Right lobe of liver (tissue), 6 donors: ENCODE measurements at regions not wholly inside any gene's neighbourhood (a gene's known extent, or its start where the extent isn't known, plus 50 kb on each side); places are given as distances from the start of the nearest gene placed in this dataset.
A peak's percentile ranks its signal among the peaks of the same experiment; 100 is the strongest.

Source experiments
- ATAC-seq, 4 donors: fragments of 200-7000 bp; cut with Tn5 transposase; one replicate each; pipeline ENCODE4 v1.9.1; 2020; ENCODE audit warnings: mild to moderate bottlenecking in 4 of 4, moderate library complexity in 4 of 4
- DNase-seq, 3 donors: peaks; one replicate each; pipeline ENCODE4 v3.0.0-alpha.2; 2020
- H3K27ac ChIP-seq, 3 donors: fragments of 200-600 bp; one replicate each; pipeline ENCODE4 v1.8.0; 2022
- H3K27me3 ChIP-seq, 2 donors: fragments of 200-600 bp; one replicate each; pipeline ENCODE4 v1.8.0; 2022
- H3K36me3 ChIP-seq, 4 donors: fragments of 200-600 bp; sonication (generic) in 1 of 4; one replicate each; pipeline versions ENCODE4 v1.5.1 to v1.8.0; 2017 to 2022; ENCODE audit warnings: control low read depth in 1 of 4
- H3K4me1 ChIP-seq, 4 donors: fragments of 200-600 bp; sonication (generic) in 1 of 4; one replicate each; pipeline versions ENCODE4 v1.5.1 to v1.8.0; 2017 to 2022; ENCODE audit warnings: control low read depth in 1 of 4
- H3K4me3 ChIP-seq, 3 donors: fragments of 200-600 bp; one replicate each; pipeline ENCODE4 v1.8.0; 2022
- H3K9me3 ChIP-seq, 4 donors: fragments of 200-600 bp; sonication (generic) in 1 of 4; one replicate each; pipeline versions ENCODE4 v1.5.1 to v1.8.0; 2017 to 2022; ENCODE audit warnings: control low read depth in 1 of 4
- CTCF ChIP-seq, 4 donors: fragments of 200-600 bp in 3 of 4; fragments of 450-650 bp in 1 of 4; IDR thresholded peaks; one replicate each; pipeline versions ENCODE4 v1.5.1 to v1.8.0; 2016 to 2022; ENCODE audit warnings: antibody characterized with exemption in 4 of 4, mild to moderate bottlenecking in 2 of 4
- POLR2A ChIP-seq: fragments of 450-650 bp; IDR thresholded peaks from one replicate; pipeline ENCODE4 v1.6.1; 2017; ENCODE audit warnings: antibody characterized with exemption, mild to moderate bottlenecking
- WGBS: methylation state at CpG from one replicate; pipeline ENCODE4 v1.1.6; 2018; ENCODE audit warnings: low coverage, low lambda C conversion rate; ENCODE audit not compliant: insufficient coverage; ENCODE audit errors: missing lambda C conversion rate; 5-methylcytosine and 5-hydroxymethylcytosine counted together
- intact Hi-C, 2 donors: fragments of 100-400 bp; cut with DNase I; formaldehyde crosslinking; loops; one replicate each; pipeline versions ENCODE4 v1.11.2 to v1.14.1; 2022
- donor health status: DM: no; HTN: yes; CAD: no.
- donor health status: DM: no; HTN: no; CAD: no.
- donor health status: DM: no; HTN: no; CAD: no.
- donor health status: DM: no; HTN: yes; CAD: no.
- donor health status: DM: no; HTN: yes; CAD: no.

- H3K36me3 ChIP-seq, result no peaks in the 10 kb centered on the region
- intact Hi-C loops, result no loop called here
- H3K4me1 ChIP-seq, result no peaks in the 10 kb centered on the region
- H3K27me3 ChIP-seq, result no peaks in the 10 kb centered on the region
- TF ChIP-seq CTCF (IDR thresholded peaks at IDR 0.05), result no peak
- H3K4me3 ChIP-seq, result no peak overlapping the region
- 37% methylated on average over 7 of the region's 7 CpGs for WGBS
- H3K27ac ChIP-seq, result no peak overlapping the region
- no peaks in the 10 kb centered on the region for H3K9me3 ChIP-seq
- ATAC-seq (peak in 3 of 4 donors; percentile 46 to 71 (median 61)), DNase-seq (no peak)
These were observed 351.0 kb upstream of the B3GALT2 start for GRCh38 chr1:193537266-193538002.

- intact Hi-C loops, result no loop called here
- Histone ChIP-seq H3K4me1 (no peaks in the 10 kb centered on the region), H3K36me3 (no peaks in the 10 kb centered on the region), H3K27ac (no peak overlapping the region), H3K9me3 (no peaks in the 10 kb centered on the region), H3K27me3 (no peaks in the 10 kb centered on the region), H3K4me3 (no peak overlapping the region)
- ATAC-seq (peak in 2 of 4 donors; percentile 11 to 24), DNase-seq (no peak)
- WGBS, result 73% methylated on average over 6 of the region's 6 CpGs
- TF ChIP-seq POLR2A (no peak), CTCF (IDR thresholded peaks at IDR 0.05) (no peak)
These were observed 347.4 kb upstream of the B3GALT2 start for GRCh38 chr1:193533853-193534252.

- no peak overlapping the region for H3K27ac ChIP-seq
- H3K36me3 ChIP-seq, result no peaks in the 10 kb centered on the region
- 62% methylated on average over 3 of the region's 3 CpGs for WGBS
- H3K9me3 ChIP-seq, result no peaks in the 10 kb centered on the region
- no peak overlapping the region for H3K4me3 ChIP-seq
- TF ChIP-seq CTCF (IDR thresholded peaks at IDR 0.05), result no peak
- no peak for TF ChIP-seq POLR2A
- peaks cover 0 to 5% (median 0%) of the 10 kb centered on the region in 4 donors for H3K4me1 ChIP-seq
- intact Hi-C loops, result no loop called here
- no peaks in the 10 kb centered on the region for H3K27me3 ChIP-seq
- no peak for DNase-seq
- ATAC-seq, result peak in 2 of 4 donors; percentile 17 to 72
These were observed 339.7 kb upstream of the B3GALT2 start for GRCh38 chr1:193525917-193526710.

GRCh38 chr1:193525411-193525810 is 339.0 kb upstream of the B3GALT2 start:
- H3K4me3 ChIP-seq, result no peak overlapping the region
- intact Hi-C loops, result no loop called here
- no peaks in the 10 kb centered on the region for H3K36me3 ChIP-seq
- ATAC-seq, result peak in 1 of 4 donors; percentile 7
- no peak for DNase-seq
- TF ChIP-seq POLR2A (no peak), CTCF (IDR thresholded peaks at IDR 0.05) (no peak)
- H3K27ac ChIP-seq, result no peak overlapping the region
- H3K4me1 ChIP-seq, result peaks cover 0 to 5% (median 0%) of the 10 kb centered on the region in 4 donors
- no peaks in the 10 kb centered on the region for H3K9me3 ChIP-seq
- no peaks in the 10 kb centered on the region for H3K27me3 ChIP-seq
